ENCODE measurements at regions not wholly inside any gene's neighbourhood (a gene's known extent, or its start where the extent isn't known, plus 50 kb on each side); places are given as distances from the start of the nearest gene placed in this dataset.

- TF ChIP-seq CTCF (IDR thresholded peaks at IDR 0.05) = no peak
- no peak for TF ChIP-seq CBFB (CRISPR knock-in tag; IDR thresholded peaks at IDR 0.05; ENCODE audit: low read depth)
- TF ChIP-seq IRF2 (CRISPR knock-in tag; IDR thresholded peaks at IDR 0.05; ENCODE audit: borderline replicate concordance, low read depth) = no peak
- TF ChIP-seq USF1 (CRISPR knock-in tag; IDR thresholded peaks at IDR 0.05) = no peak
- no peak for TF ChIP-seq ATF6 (CRISPR knock-in tag; IDR thresholded peaks at IDR 0.05)
- TF ChIP-seq ATF2 (CRISPR knock-in tag; IDR thresholded peaks at IDR 0.05; ENCODE audit: borderline replicate concordance, low read depth) = no peak
- no peak for TF ChIP-seq NR3C1 (CRISPR knock-in tag; conservative IDR thresholded peaks at IDR 0.05; ENCODE audit: low read depth)
- no peak for TF ChIP-seq GABPB1 (CRISPR knock-in tag; IDR thresholded peaks at IDR 0.05)
- no peak for TF ChIP-seq ELF4 (CRISPR knock-in tag; IDR thresholded peaks at IDR 0.05; ENCODE audit: low read depth)
- no peak for TF ChIP-seq PRDM15 (CRISPR knock-in tag; IDR thresholded peaks at IDR 0.05)
- TF ChIP-seq ZNF121 (CRISPR knock-in tag; IDR thresholded peaks at IDR 0.05) = no peak
- TF ChIP-seq CREB1 (CRISPR knock-in tag; IDR thresholded peaks at IDR 0.05) = no peak
- no peak for TF ChIP-seq TP53 (CRISPR knock-in tag; IDR thresholded peaks at IDR 0.05)
Measured at GRCh38 chr2:78973630-78974029, 51.9 kb upstream of the REG3G start.
